Memory B cell (primary cell): ENCODE measurements at regions not wholly inside any gene's neighbourhood (a gene's known extent, or its start where the extent isn't known, plus 50 kb on each side); places are given as distances from the start of the nearest gene placed in this dataset.

ENCODE experiments used
- ATAC-seq: fragments of 150-1000 bp; cut with Tn5 transposase; 2 replicates; pipeline ENCODE4 v1.10.0; 2021; ENCODE audit warnings: low read depth, mild to moderate bottlenecking, moderate library complexity
- DNase-seq, 2 donors: peaks; one replicate each; pipeline ENCODE4 v3.0.0; 2022; ENCODE audit warnings: low spot score in 2 of 2
- H3K27ac Mint-ChIP-seq: one replicate; pipeline ENCODE4 v1.8.0; 2022; ENCODE audit warnings: mild to moderate bottlenecking, moderate library complexity, mixed read lengths
- H3K27me3 Mint-ChIP-seq: one replicate; pipeline ENCODE4 v1.8.0; 2022; ENCODE audit warnings: mixed read lengths
- H3K36me3 Mint-ChIP-seq: one replicate; pipeline ENCODE4 v1.8.0; 2022; ENCODE audit warnings: mild to moderate bottlenecking, mixed read lengths
- H3K4me1 Mint-ChIP-seq: one replicate; pipeline ENCODE4 v1.8.0; 2022; ENCODE audit warnings: mixed read lengths
- H3K4me3 Mint-ChIP-seq: one replicate; pipeline ENCODE4 v1.8.0; 2022; ENCODE audit warnings: mild to moderate bottlenecking, moderate library complexity, mixed read lengths
- H3K9me3 Mint-ChIP-seq: one replicate; pipeline ENCODE4 v1.8.0; 2022; ENCODE audit warnings: mixed read lengths

DNA sequence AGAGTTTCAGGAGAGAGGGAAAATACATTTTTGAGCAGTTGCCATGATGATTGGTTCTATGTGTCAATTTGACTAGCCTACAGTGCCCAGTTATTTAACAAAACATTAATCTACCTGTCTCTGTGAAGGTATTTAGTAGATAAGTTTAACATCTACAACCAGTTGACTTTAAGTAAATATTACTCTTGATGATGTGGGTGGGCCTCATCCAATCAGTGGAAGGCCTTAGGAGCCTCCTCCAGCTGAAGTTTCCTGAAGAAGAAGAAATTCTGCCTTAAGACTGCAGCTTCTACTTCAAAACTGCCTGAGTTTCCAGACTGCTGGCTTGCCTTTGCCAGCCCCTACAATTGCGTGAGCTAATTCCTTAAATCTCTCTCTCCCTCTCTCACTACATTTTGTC, 93.6 kb downstream of the OXSM start:
- Mint-ChIP-seq H3K27me3 (peaks cover 4% of the 10 kb centered on the region), H3K36me3 (no peaks in the 10 kb centered on the region), H3K4me3 (no peak overlapping the region), H3K9me3 (no peaks in the 10 kb centered on the region), H3K27ac (no peak overlapping the region), H3K4me1 (no peaks in the 10 kb centered on the region)
- DNase-seq (no peak), ATAC-seq (no peak)

DNA sequence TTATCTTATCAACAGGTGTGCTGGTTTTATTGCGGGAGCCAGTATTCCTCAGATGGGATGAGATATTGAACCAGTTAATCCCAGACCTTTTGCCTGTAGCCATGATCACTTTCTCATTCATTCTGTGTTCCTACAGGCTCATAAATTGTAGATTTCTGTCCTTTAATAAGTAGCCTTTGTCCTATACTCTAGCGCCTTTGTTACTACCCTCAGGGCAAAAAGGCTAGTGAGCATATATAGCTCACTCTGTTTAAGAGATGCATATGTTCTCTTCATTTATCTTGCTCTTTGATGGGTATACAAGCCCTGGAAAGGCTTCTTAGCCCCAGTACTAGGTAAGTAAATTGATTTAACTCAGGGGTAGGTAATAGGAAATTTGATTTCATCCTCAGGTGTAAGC, 95.1 kb downstream of the OXSM start:
- Mint-ChIP-seq H3K36me3 (no peaks in the 10 kb centered on the region), H3K9me3 (no peaks in the 10 kb centered on the region), H3K27ac (no peak overlapping the region), H3K4me3 (no peak overlapping the region), H3K4me1 (no peaks in the 10 kb centered on the region), H3K27me3 (peaks cover 4% of the 10 kb centered on the region)
- ATAC-seq: no peak
- no peak for DNase-seq

DNA sequence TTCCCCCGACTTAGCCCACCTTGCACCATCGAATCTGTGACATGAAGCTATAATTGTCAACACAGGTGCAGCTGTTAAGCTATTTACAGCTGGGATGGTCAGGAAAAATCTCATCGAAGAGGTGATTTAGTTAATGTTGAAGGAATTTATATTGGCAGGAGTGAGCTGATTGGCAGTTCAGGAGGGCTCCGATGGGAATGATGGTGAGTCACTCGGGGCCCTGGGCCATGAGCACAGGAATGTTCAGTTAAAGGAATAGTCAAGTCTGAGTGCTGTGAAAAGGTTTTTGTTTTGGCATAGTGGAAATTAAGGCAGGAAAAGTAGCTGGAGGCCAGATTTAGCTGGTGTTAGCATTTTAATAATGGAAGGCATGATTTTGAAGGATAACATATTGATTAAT, 95.7 kb downstream of the OXSM start:
- no peaks in the 10 kb centered on the region for H3K9me3 Mint-ChIP-seq
- H3K4me1 Mint-ChIP-seq: no peaks in the 10 kb centered on the region
- DNase-seq: no peak
- H3K4me3 Mint-ChIP-seq: no peak overlapping the region
- no peak for ATAC-seq
- H3K27ac Mint-ChIP-seq: no peak overlapping the region
- H3K27me3 Mint-ChIP-seq: peaks cover 4% of the 10 kb centered on the region
- H3K36me3 Mint-ChIP-seq: no peaks in the 10 kb centered on the region

DNA sequence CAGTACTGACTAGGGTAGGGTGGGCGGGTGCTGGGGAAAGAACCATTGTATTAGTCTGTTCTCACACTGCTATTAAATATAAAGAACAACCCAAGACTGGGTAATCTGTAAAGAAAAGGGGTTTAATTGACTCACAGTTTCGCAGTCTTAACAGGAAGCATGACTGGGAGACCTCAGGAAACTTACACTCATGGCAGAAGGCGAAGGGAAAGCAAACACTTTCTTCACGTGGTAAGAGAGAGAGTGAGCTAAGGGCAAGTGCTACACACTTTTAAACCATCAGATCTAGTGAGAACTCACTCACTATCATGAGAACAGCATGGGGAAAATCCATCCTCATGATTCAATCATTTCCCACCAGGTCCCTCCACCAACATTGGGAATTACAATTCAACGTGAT, 98.0 kb downstream of the OXSM start:
- H3K27me3 Mint-ChIP-seq: peaks cover 4% of the 10 kb centered on the region
- H3K27ac Mint-ChIP-seq: no peak overlapping the region

DNA sequence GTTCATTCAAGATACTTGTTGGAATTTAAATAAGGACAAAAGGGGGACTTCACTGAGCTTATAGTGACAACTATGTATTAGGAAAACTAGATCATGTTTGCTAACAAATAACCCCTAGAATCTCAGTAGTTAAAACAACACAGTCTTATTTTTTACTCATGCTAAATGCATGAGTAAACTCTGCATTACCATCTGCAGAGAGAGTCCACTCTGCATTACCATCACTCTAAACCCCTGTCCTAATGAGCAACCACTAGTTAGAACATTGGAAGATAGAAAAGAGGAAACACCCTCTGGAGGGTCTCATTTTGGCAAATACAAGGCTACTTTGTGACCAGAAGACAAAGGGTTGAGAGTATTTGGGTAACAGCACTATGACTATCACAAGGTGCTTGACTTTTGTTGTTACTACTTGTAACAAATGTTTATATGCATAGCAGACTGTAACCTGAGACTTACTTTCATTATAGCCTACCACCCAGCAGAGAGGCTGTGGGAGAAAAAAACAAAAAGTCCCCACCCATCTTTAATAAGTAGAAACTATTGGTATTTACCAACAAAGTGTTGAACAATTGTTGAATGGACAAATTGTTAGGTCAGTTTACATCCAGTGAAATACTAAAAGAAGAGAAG, 99.1 kb downstream of the OXSM start:
- Mint-ChIP-seq H3K27ac (no peak overlapping the region), H3K9me3 (no peaks in the 10 kb centered on the region), H3K4me3 (no peak overlapping the region), H3K4me1 (no peaks in the 10 kb centered on the region), H3K36me3 (no peaks in the 10 kb centered on the region), H3K27me3 (peaks cover 4% of the 10 kb centered on the region)
- DNase-seq (no peak), ATAC-seq (no peak)

More for the DNA sequence above, 98.0 kb downstream of the OXSM start:
- H3K36me3 Mint-ChIP-seq: no peaks in the 10 kb centered on the region
- H3K4me1 Mint-ChIP-seq: no peaks in the 10 kb centered on the region
- no peak overlapping the region for H3K4me3 Mint-ChIP-seq
- ATAC-seq (no peak), DNase-seq (no peak)
- H3K9me3 Mint-ChIP-seq: no peaks in the 10 kb centered on the region

DNA sequence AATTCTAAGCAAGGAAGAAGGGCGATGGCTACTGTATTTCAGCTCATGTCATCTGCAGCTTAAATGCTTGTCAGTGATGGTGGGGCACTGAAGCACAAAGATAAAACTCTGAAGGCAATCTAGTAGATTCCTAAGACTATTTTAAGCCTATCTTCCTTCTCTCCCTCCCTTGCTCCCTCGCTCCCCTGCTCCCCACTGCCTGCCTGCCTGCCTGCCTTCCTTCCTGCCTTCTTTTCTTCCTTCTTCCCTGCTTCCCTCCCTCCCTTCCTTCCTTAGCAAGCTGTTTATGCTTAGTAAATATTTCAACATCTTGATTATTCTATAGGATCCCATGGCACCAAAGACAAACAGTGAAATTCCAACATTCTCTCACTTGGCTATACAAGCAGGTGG, 99.6 kb downstream of the OXSM start:
- peaks cover 4% of the 10 kb centered on the region for H3K27me3 Mint-ChIP-seq
- no peaks in the 10 kb centered on the region for H3K9me3 Mint-ChIP-seq
- no peaks in the 10 kb centered on the region for H3K36me3 Mint-ChIP-seq
- H3K4me1 Mint-ChIP-seq: no peaks in the 10 kb centered on the region
- no peak overlapping the region for H3K27ac Mint-ChIP-seq
- no peak for ATAC-seq
- DNase-seq: no peak
- no peak overlapping the region for H3K4me3 Mint-ChIP-seq

DNA sequence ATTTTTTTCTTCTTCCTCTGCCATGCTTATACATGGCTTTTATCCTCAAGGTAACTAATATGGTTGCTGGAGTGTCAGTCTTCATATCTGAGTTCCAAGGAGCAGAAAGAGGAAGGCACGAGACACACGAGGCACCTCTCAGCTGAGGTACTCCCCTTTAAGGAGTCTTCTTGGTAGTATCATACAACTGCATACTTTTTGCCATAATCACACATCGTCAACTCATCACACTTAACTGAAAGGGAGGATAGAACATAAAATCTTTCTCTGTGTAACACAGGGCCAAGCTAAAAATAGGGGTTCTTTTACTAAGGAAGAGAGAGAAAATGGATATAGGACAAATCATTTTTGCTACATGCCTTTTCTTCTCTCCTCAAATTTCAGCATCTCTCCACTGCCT, 104.2 kb downstream of the OXSM start:
- DNase-seq: no peak
- ATAC-seq: no peak
- no peak overlapping the region for H3K4me3 Mint-ChIP-seq

DNA sequence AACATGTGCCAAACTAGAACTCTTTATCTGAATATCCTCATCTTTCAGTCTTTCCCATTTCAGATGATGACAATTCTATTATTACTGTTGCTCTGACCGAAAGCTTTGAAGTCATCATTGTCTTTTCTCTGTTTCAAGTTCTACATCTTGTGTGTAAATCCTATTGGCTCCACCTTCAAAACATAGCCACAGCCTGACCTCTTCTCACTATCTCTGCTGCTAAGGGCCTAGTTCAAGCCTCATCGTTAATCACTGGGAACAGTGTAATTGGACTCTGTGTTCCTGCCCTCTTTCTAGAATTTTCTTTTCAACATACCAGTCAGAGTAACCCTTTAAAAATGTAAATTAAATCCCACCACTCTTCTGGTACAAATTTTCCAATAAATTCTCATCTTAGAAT, 105.1 kb downstream of the OXSM start:
- no peak for ATAC-seq
- H3K9me3 Mint-ChIP-seq: no peaks in the 10 kb centered on the region
- H3K4me1 Mint-ChIP-seq: no peaks in the 10 kb centered on the region
- no peaks in the 10 kb centered on the region for H3K36me3 Mint-ChIP-seq
- H3K4me3 Mint-ChIP-seq: no peak overlapping the region
- peaks cover 2% of the 10 kb centered on the region for H3K27me3 Mint-ChIP-seq
- DNase-seq: no peak
- no peak overlapping the region for H3K27ac Mint-ChIP-seq

More for the DNA sequence above, 104.2 kb downstream of the OXSM start:
- no peaks in the 10 kb centered on the region for H3K4me1 Mint-ChIP-seq
- no peaks in the 10 kb centered on the region for H3K36me3 Mint-ChIP-seq
- peaks cover 2% of the 10 kb centered on the region for H3K27me3 Mint-ChIP-seq
- no peaks in the 10 kb centered on the region for H3K9me3 Mint-ChIP-seq
- H3K27ac Mint-ChIP-seq: no peak overlapping the region

DNA sequence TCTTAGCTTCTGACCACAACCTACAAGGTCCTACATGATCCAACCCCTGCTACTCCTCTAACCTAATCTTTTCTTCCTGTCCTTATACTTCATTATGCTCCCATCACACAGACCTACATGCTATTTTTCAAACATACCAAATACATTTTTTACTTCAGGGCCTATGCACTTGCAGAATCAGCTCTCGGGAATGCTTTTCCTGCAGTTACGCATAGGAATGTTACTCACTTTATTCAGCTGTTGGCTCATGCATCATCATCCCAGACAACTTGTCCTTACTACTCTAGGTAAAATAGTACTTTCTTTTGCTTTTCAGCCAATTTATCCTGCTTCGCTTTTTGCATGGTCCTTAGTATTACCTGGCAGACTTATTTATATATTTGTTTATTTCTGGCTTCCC, 105.6 kb downstream of the OXSM start:
- H3K4me3 Mint-ChIP-seq: no peak overlapping the region
- no peak for DNase-seq

DNA sequence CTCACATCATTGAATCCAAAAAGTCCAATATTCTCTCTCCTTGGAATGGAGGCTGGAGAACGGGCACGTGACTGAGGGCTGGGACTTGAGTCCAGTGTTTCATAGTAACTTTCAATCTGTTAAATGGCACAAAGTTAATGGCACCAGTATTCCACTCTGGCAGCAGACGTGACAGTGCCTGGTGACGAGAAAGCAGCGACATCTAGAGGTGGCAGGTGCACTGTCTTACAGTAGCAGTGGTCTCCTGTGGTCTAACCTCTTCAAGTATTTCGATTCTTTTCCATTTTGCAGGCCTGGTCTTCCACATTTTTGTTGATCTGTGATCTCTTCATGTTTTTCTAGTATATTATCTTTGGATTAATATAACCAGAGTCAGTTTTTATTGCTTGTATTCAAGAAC, 107.1 kb downstream of the OXSM start:
- ATAC-seq (peak; percentile 27), DNase-seq (no peak)
- Mint-ChIP-seq H3K36me3 (no peaks in the 10 kb centered on the region), H3K4me1 (no peaks in the 10 kb centered on the region), H3K27ac (no peak overlapping the region), H3K27me3 (peaks cover 2% of the 10 kb centered on the region), H3K9me3 (no peaks in the 10 kb centered on the region), H3K4me3 (no peak overlapping the region)

More for the DNA sequence above, 105.6 kb downstream of the OXSM start:
- Mint-ChIP-seq H3K27ac (no peak overlapping the region), H3K36me3 (no peaks in the 10 kb centered on the region), H3K9me3 (no peaks in the 10 kb centered on the region), H3K4me1 (no peaks in the 10 kb centered on the region), H3K27me3 (peaks cover 2% of the 10 kb centered on the region)
- no peak for ATAC-seq

DNA sequence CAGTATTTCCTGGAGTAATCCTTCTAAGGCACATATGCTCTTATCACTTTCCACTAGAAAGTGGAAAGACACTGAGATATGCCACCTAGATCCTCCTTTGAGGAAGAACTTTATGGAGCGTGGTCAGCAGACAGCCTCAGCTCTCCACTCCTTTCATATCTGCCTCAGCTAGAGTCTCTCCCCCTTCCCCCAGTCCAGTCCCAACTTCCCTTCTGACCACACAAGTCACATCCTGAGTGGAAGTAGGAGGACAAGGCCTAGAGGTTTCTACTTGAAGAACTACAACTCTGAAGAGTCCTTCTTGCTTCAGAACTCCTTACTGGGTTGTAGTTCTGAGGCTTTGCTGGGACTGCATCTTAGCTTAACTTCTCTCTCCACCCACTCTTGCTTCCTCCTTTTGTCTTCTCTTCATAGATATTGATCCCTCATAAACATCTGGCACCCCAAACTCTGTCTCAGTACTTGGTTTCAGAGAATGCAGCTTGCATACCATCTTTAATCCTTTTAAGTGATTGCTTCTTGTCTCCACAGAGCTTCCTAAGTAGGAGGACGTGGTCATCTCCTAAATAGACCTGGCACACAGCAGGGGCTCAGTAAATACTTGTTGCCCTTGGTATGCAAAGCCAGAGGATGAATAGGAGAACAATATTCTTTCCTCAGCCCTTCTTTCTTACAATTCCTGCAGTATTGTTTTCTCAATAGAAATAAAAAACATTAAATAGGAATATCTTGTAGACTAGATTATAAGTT, 109.6 kb downstream of the OXSM start:
- H3K4me1 Mint-ChIP-seq: no peaks in the 10 kb centered on the region
- peaks cover 5% of the 10 kb centered on the region for H3K27me3 Mint-ChIP-seq
- no peak for ATAC-seq

DNA sequence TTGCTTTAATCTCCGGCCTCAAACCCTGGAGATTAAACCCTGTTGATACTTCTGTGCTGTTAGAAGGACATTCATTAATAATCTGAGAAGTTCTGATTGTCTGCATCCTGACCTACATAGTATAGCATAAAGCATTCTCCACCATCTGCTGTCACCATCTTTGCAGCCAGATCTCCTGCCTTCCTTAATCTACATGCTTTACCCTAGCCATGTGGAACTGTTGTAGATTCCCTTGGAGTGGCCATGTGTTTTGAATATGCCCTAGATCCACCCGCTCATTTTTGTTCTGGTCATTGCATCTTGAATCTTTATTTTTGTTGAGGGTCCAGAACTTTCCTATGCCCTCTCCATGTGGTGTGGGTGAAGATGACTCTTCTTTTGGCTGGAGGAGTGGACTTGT, 110.3 kb downstream of the OXSM start:
- no peaks in the 10 kb centered on the region for H3K9me3 Mint-ChIP-seq
- no peak overlapping the region for H3K27ac Mint-ChIP-seq
- H3K4me1 Mint-ChIP-seq: no peaks in the 10 kb centered on the region
- H3K4me3 Mint-ChIP-seq: no peak overlapping the region
- H3K27me3 Mint-ChIP-seq: peaks cover 6% of the 10 kb centered on the region
- H3K36me3 Mint-ChIP-seq: no peaks in the 10 kb centered on the region
- DNase-seq (no peak), ATAC-seq (no peak)

More for the DNA sequence above, 109.6 kb downstream of the OXSM start:
- Mint-ChIP-seq H3K4me3 (no peak overlapping the region), H3K9me3 (no peaks in the 10 kb centered on the region), H3K27ac (no peak overlapping the region), H3K36me3 (no peaks in the 10 kb centered on the region)
- no peak for DNase-seq

DNA sequence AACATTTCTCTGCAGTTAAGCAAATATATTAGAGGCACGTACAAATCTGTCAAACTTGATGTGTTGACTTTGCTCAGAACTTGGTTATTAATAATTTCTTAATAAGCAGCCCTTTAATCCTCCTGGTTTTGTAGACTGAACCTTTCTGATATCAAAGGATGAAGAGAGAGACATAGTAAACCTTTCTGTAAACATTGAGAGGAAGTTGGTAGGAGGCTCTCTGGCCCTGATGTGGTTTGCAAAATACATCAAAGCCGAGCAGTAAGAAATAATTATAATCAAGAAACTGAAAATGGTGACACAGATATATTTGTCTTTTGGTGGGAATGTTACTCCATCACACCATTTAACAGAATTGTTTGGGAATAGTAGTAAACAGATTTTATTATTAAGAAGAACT, 111.9 kb downstream of the OXSM start:
- no peaks in the 10 kb centered on the region for H3K36me3 Mint-ChIP-seq
- H3K27me3 Mint-ChIP-seq: peaks cover 6% of the 10 kb centered on the region
- no peak overlapping the region for H3K4me3 Mint-ChIP-seq
- no peak overlapping the region for H3K27ac Mint-ChIP-seq
- DNase-seq (no peak), ATAC-seq (no peak)
- no peaks in the 10 kb centered on the region for H3K9me3 Mint-ChIP-seq
- no peaks in the 10 kb centered on the region for H3K4me1 Mint-ChIP-seq

DNA sequence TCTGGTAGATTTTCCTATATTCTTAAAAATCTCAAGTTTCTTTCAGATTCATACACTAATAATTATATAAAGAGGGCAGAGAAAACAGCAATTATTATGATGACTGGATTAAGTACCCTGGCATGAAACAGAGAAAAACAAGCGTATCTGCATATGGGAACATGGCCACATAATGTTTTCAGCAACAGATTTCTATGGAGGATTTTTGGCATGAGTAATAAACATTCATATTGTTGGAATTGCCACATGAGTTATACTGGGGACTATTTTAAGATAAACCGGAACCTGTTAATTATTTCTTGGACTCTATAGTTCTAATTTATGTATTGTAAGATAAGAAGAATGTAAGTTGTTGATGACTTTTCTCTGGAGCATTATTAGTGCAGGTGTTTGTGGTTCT, 112.7 kb downstream of the OXSM start:
- no peak for DNase-seq
- Mint-ChIP-seq H3K27ac (no peak overlapping the region), H3K4me1 (no peaks in the 10 kb centered on the region), H3K36me3 (no peaks in the 10 kb centered on the region), H3K9me3 (no peaks in the 10 kb centered on the region), H3K4me3 (no peak overlapping the region), H3K27me3 (peaks cover 6% of the 10 kb centered on the region)
- no peak for ATAC-seq
